ENCODE measurements at regions not wholly inside any gene's neighbourhood (a gene's known extent, or its start where the extent isn't known, plus 50 kb on each side); places are given as distances from the start of the nearest gene placed in this dataset.
A peak's percentile ranks its signal among the peaks of the same experiment; 100 is the strongest.

DNA sequence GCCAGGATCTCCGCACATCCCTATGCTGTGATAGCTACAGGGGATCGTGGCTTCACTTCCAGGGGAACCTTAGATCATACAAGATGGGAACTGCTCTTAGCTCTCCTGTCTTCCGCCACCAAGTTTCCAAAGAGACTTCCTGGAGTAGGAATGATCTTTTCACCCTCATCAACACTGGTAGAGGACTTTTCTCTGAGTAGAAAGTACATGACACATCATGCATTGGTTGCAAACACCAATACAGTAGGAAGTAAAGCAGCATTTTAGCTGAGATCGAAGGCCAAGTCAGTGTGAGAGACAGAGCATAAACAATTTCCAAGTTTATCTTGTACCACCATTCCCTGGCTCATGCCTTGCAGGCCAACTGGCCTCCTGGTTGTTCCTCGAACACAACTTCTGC lies 113.1 kb upstream of the NEDD9 start:
- Histone ChIP-seq H3K27ac (no peak overlapping the region), H3K4me3 (no peak overlapping the region), H3K9me3 (no peaks in the 10 kb centered on the region), H3K36me3 (no peaks in the 10 kb centered on the region), H3K4me1 (no peaks in the 10 kb centered on the region), H3K27me3 (no peaks in the 10 kb centered on the region)
- DNase-seq (no peak), ATAC-seq (no peak)
- intact Hi-C loops (cut with DNase I) = no loop called here
- TF ChIP-seq, protein P1, sequence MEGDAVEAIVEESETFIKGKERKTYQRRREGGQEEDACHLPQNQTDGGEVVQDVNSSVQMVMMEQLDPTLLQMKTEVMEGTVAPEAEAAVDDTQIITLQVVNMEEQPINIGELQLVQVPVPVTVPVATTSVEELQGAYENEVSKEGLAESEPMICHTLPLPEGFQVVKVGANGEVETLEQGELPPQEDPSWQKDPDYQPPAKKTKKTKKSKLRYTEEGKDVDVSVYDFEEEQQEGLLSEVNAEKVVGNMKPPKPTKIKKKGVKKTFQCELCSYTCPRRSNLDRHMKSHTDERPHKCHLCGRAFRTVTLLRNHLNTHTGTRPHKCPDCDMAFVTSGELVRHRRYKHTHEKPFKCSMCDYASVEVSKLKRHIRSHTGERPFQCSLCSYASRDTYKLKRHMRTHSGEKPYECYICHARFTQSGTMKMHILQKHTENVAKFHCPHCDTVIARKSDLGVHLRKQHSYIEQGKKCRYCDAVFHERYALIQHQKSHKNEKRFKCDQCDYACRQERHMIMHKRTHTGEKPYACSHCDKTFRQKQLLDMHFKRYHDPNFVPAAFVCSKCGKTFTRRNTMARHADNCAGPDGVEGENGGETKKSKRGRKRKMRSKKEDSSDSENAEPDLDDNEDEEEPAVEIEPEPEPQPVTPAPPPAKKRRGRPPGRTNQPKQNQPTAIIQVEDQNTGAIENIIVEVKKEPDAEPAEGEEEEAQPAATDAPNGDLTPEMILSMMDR (IDR thresholded peaks at IDR 0.05) = no peak

DNA sequence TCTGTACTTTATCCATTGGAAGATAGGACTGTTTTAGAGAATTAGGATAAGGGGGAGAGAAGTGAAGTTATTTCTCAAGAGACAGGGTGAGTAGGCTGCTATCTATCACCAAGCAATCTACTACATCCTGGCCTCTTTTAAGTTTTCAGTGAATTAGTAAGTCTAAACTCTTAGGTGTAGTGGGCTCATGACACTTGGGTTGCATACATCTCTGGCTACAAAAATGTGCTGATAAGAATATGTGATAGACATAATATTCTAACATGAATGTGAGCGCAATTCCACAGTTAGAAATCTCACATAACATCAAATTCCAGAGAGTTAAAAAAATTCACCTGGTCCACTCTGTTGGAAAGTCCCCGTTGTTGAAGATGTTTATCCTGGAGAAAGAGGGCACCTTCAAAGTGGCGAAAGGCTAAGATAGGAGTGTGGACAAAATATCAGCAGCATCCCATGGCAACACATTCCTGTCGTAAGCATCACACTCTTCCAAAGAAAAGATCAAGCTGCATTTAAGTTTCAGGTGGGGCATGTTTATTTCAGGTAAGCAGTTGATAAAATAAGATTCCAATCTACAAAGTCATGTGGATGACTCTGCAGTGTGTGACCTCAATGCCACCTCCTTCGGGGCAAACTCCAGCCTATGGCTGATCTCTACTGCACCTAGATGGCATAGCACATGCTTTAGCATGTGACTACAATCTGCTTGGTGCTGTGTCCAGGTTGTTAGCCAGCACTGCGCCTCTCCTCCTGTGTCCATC lies 111.7 kb upstream of the NEDD9 start:
- Histone ChIP-seq H3K9me3 (no peaks in the 10 kb centered on the region), H3K4me3 (no peak overlapping the region), H3K27ac (peak overlapping the region; percentile 38), H3K36me3 (no peaks in the 10 kb centered on the region), H3K27me3 (no peaks in the 10 kb centered on the region), H3K4me1 (no peaks in the 10 kb centered on the region)
- intact Hi-C loops (cut with DNase I) = no loop called here
- TF ChIP-seq, protein P1 (IDR thresholded peaks at IDR 0.05) = no peak
- DNase-seq (no peak), ATAC-seq (peak; percentile 91)

DNA sequence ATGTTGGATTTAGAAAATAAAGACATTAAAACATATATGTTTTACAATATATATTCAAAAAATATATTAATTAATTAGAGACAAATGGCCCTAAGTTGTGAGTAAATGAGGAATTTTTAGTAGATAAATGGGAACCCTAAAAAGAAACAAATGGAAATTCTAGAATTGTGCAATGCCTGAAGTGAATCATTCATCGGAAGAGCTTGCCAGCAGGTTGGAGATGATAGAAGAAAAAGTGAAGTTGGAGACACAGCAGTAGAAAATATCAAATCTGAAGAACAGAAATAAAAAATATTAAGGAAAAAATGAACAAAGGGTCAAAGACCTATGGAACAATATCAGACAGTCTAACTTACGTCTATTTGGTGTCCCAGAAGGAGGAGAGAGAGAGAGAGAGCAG lies 109.4 kb upstream of the NEDD9 start:
- H3K36me3 ChIP-seq = no peaks in the 10 kb centered on the region
- H3K27me3 ChIP-seq = no peaks in the 10 kb centered on the region
- H3K27ac ChIP-seq = no peak overlapping the region
- DNase-seq (no peak), ATAC-seq (no peak)
- TF ChIP-seq, protein P1 (IDR thresholded peaks at IDR 0.05) = no peak
- no peaks in the 10 kb centered on the region for H3K9me3 ChIP-seq
- H3K4me3 ChIP-seq = no peak overlapping the region
- intact Hi-C loops (cut with DNase I) = no loop called here
- no peaks in the 10 kb centered on the region for H3K4me1 ChIP-seq

DNA sequence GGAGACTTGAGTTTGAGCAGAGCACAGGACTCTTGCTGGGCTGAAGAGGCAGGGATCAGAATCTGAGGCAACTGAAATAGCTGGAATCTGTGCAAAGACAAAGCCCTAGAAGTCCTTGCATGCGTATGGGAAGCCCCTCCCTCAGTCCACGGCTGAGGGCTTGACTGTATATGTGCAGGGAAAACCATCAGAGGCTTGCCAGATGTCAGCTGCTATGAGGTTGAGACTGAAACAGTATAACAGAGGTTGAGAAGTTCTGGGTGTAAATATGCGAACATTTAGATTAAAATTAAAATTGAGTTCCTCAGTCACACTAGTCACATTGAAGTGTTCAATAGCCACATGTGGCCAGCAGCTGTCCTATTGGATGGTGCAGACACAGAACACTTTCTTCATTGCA lies 108.8 kb upstream of the NEDD9 start:
- Histone ChIP-seq H3K27me3 (no peaks in the 10 kb centered on the region), H3K4me1 (no peaks in the 10 kb centered on the region), H3K27ac (no peak overlapping the region), H3K9me3 (no peaks in the 10 kb centered on the region), H3K4me3 (no peak overlapping the region), H3K36me3 (no peaks in the 10 kb centered on the region)
- no peak for ATAC-seq
- TF ChIP-seq, protein P1 (IDR thresholded peaks at IDR 0.05) = no peak
- intact Hi-C loops (cut with DNase I) = no loop called here
- no peak for DNase-seq

DNA sequence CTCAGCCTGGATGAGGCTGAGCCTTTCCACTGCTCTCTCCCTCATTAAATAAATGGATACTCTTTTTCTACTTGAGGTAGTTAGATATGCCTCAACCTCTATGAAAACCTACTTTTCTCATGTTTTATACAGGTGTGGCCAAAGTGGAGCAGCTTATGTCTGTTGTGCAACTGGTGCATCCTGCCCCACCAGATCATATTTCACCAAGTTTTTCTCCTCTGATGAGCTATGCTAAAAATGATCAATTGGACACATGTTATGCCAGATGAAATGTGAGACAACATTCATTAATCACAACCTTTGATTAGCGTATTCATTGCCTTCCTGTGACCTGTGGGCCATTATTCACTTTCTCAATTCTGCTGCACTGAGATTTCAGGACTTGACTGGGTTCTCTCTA lies 106.9 kb upstream of the NEDD9 start:
- intact Hi-C loops (cut with DNase I) = no loop called here
- no peak overlapping the region for H3K27ac ChIP-seq
- no peaks in the 10 kb centered on the region for H3K9me3 ChIP-seq
- no peak overlapping the region for H3K4me3 ChIP-seq
- H3K4me1 ChIP-seq = no peaks in the 10 kb centered on the region
- no peak for ATAC-seq
- no peaks in the 10 kb centered on the region for H3K36me3 ChIP-seq
- TF ChIP-seq, protein P1 (IDR thresholded peaks at IDR 0.05) = no peak
- no peak for DNase-seq
- no peaks in the 10 kb centered on the region for H3K27me3 ChIP-seq

DNA sequence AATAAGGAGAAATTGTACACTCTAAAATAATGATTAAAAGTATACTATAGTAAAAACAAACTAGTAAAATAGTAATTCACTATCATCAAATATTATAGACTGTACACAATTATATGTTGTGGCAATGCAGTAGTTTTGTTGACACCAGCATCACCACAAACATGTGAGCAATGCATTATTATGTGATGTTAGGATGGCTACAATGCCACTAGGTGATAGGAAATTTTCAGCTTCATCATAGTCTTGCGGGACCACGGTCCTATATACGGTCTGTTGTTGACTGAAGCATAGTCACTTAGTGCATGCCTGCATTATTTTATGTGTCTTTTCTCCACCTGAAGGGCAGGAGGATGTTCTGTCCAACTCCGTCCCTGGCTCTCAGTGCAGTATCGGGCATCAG lies 104.8 kb upstream of the NEDD9 start:
- no peaks in the 10 kb centered on the region for H3K27me3 ChIP-seq
- H3K36me3 ChIP-seq = no peaks in the 10 kb centered on the region
- ATAC-seq = no peak
- no peaks in the 10 kb centered on the region for H3K4me1 ChIP-seq
- H3K4me3 ChIP-seq = no peak overlapping the region
- TF ChIP-seq, protein P1 (IDR thresholded peaks at IDR 0.05) = no peak
- H3K9me3 ChIP-seq = no peaks in the 10 kb centered on the region
- intact Hi-C loops (cut with DNase I) = no loop called here
- DNase-seq = no peak
- H3K27ac ChIP-seq = no peak overlapping the region

Measured in upper lobe of right lung (tissue), 1 donor.